ENCODE measurements at regions not wholly inside any gene's neighbourhood (a gene's known extent, or its start where the extent isn't known, plus 50 kb on each side); places are given as distances from the start of the nearest gene placed in this dataset.
A peak's percentile ranks its signal among the peaks of the same experiment; 100 is the strongest.

GRCh38 chr13:30077240-30077735 lies 226.9 kb upstream of the UBL3 start:
- no peak for DNase-seq (ENCODE audit: extremely low spot score in 2 of 2)
- H3K27ac ChIP-seq = no peak overlapping the region
- H3K4me3 ChIP-seq = no peak overlapping the region
- H3K9me3 ChIP-seq = no peaks in the 10 kb centered on the region
- no peaks in the 10 kb centered on the region for H3K27me3 ChIP-seq
- no peaks in the 10 kb centered on the region for H3K4me1 ChIP-seq
- H3K36me3 ChIP-seq = no peaks in the 10 kb centered on the region
- TF ChIP-seq CTCF (IDR thresholded peaks at IDR 0.05) (no peak), POLR2A (IDR thresholded peaks at IDR 0.05) (no peak), POLR2AphosphoS5 (IDR thresholded peaks at IDR 0.05; ENCODE audit: insufficient read depth in 1 of 2, low read depth in 1 of 2) (no peak)
- intact Hi-C loops (cut with DNase I) = no loop called here

- TF ChIP-seq POLR2AphosphoS5 (IDR thresholded peaks at IDR 0.05; ENCODE audit: insufficient read depth in 1 of 2, low read depth in 1 of 2) (no peak), POLR2A (IDR thresholded peaks at IDR 0.05) (no peak), CTCF (IDR thresholded peaks at IDR 0.05) (no peak)
- Histone ChIP-seq H3K27ac (no peak overlapping the region), H3K36me3 (no peaks in the 10 kb centered on the region), H3K27me3 (no peaks in the 10 kb centered on the region), H3K9me3 (no peaks in the 10 kb centered on the region), H3K4me1 (no peaks in the 10 kb centered on the region), H3K4me3 (no peak overlapping the region)
- DNase-seq (ENCODE audit: extremely low spot score in 2 of 2) = no peak
- intact Hi-C loops (cut with DNase I) = no loop called here
Measured at GRCh38 chr13:30074955-30075614, 224.7 kb upstream of the UBL3 start.

GRCh38 chr13:30074431-30074830 lies 224.0 kb upstream of the UBL3 start:
- no peak overlapping the region for H3K4me3 ChIP-seq
- H3K4me1 ChIP-seq = no peaks in the 10 kb centered on the region
- no peak overlapping the region for H3K27ac ChIP-seq
- no peaks in the 10 kb centered on the region for H3K36me3 ChIP-seq
- intact Hi-C loops (cut with DNase I) = no loop called here
- DNase-seq (ENCODE audit: extremely low spot score in 2 of 2) = no peak
- H3K9me3 ChIP-seq = no peaks in the 10 kb centered on the region
- H3K27me3 ChIP-seq = no peaks in the 10 kb centered on the region
- TF ChIP-seq POLR2A (IDR thresholded peaks at IDR 0.05) (no peak), POLR2AphosphoS5 (IDR thresholded peaks at IDR 0.05; ENCODE audit: insufficient read depth in 1 of 2, low read depth in 1 of 2) (no peak), CTCF (IDR thresholded peaks at IDR 0.05) (no peak)

GRCh38 chr13:30072818-30073186 lies 222.4 kb upstream of the UBL3 start:
- intact Hi-C loops (cut with DNase I) = no loop called here
- TF ChIP-seq CTCF (IDR thresholded peaks at IDR 0.05) = no peak
- no peak for TF ChIP-seq POLR2AphosphoS5 (IDR thresholded peaks at IDR 0.05; ENCODE audit: insufficient read depth in 1 of 2, low read depth in 1 of 2)
- H3K9me3 ChIP-seq = no peaks in the 10 kb centered on the region
- no peak overlapping the region for H3K27ac ChIP-seq
- H3K4me3 ChIP-seq = no peak overlapping the region
- no peaks in the 10 kb centered on the region for H3K4me1 ChIP-seq
- H3K27me3 ChIP-seq = no peaks in the 10 kb centered on the region
- DNase-seq (ENCODE audit: extremely low spot score in 2 of 2) = no peak
- no peaks in the 10 kb centered on the region for H3K36me3 ChIP-seq

GRCh38 chr13:30071969-30072817 lies 221.8 kb upstream of the UBL3 start:
- H3K9me3 ChIP-seq = no peaks in the 10 kb centered on the region
- no peaks in the 10 kb centered on the region for H3K27me3 ChIP-seq
- H3K4me1 ChIP-seq = no peaks in the 10 kb centered on the region
- no peak overlapping the region for H3K4me3 ChIP-seq
- DNase-seq (ENCODE audit: extremely low spot score in 2 of 2) = no peak
- no peak overlapping the region for H3K27ac ChIP-seq
- no peaks in the 10 kb centered on the region for H3K36me3 ChIP-seq
- intact Hi-C loops (cut with DNase I) = no loop called here
- TF ChIP-seq POLR2AphosphoS5 (IDR thresholded peaks at IDR 0.05; ENCODE audit: insufficient read depth in 1 of 2, low read depth in 1 of 2) (peak in 1 of 2 donors; percentile 70), POLR2A (IDR thresholded peaks at IDR 0.05) (no peak), CTCF (IDR thresholded peaks at IDR 0.05) (no peak)
